SHP77 treated with DMSO at 0.1 percent for 48 hours (cell line): ENCODE measurements at regions not wholly inside any gene's neighbourhood (a gene's known extent, or its start where the extent isn't known, plus 50 kb on each side); places are given as distances from the start of the nearest gene placed in this dataset.
"Not testable (repeated sequence)": the region's sequence is repeated elsewhere in the genome, so short reads cannot be mapped to it uniquely, and the experiment has no call there.

ENCODE experiments used
- DNase-seq: peaks from one replicate; lab custom pipeline; 2025; lab: John Stamatoyannopoulos, UW

DNA sequence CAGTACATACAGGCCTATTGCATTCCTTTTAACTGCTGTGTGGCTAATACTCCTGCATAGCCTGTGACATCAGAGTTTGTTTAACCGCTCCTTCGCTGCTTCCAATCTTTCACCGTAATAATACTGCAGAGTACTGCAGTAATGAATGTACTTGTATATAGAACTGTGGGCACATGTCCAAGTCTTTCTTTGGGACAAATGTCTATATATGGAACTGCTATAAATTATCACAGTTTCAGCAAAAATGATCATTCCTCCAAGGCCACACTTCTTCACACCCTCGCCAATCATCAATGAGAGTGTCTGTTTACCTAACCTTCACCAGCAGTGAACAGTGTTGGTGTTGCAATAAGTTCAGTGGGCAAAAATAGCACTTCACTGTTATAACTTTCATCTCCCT, 230.4 kb downstream of the SP3 start:
- DNase-seq, result no peak

DNA sequence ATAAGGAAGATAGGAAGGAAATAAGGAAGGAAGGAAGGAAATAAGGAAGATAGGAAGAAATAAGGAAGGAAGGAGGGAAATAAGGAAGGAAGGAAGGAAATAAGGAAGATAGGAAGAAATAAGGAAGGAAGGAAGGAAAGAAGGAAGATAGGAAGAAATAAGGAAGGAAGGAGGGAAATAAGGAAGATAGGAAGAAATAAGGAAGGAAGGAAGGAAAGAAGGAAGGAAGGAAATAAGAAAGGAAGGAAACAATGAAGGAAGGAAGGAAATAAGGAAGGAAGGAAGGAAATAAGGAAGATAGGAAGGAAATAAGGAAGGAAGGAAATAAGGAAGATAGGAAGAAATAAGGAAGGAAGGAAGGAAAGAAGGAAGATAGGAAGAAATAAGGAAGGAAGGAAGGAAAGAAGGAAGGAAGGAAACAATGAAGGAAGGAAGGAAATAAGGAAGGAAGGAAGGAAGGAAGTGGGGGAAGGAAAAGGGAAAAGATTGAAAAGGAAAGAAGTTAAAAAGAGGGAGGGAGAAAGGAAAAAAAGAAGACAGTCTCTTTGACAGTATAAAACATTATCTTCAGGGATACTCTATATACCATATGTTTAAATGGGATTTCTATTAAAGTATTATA, 227.1 kb downstream of the SP3 start:
- not testable (repeated sequence) for DNase-seq

DNA sequence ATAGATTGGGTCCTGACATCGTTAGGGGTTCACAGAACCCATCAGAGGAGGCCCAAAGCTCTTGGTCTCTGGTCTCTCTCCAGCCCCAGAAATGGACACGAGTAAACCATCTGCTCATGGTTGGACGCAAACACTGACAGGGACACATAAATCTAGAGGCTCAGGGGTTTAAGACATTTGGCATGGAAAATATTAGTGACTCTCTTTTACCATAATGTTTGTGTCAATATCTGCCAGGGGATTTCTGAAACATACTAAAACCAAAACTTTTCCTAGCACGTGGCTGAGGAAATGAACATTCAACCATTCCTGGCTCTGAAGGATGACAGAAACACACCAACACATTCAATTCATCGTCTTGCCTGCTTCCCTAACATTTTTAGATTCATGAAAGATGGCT, 226.2 kb downstream of the SP3 start:
- DNase-seq, result no peak

DNA sequence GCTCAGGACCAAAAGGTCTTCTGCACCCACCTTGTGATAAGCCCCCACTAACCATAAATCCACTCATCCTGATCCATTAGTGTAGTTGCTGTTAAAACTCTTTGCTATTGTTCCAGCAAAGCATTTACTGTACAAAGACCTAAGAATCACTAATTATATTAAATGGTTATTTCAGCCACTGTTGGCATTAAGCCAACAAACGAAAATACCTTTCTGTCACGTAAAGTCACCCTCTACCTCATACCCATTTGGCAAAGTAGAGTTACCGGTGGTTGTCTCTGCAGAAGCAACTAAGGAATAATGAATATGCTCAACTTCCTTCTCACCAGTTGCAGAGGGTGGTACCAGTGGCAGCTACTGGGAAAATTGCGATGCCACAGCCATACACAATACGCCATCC, 224.5 kb downstream of the SP3 start:
- no peak for DNase-seq

DNA sequence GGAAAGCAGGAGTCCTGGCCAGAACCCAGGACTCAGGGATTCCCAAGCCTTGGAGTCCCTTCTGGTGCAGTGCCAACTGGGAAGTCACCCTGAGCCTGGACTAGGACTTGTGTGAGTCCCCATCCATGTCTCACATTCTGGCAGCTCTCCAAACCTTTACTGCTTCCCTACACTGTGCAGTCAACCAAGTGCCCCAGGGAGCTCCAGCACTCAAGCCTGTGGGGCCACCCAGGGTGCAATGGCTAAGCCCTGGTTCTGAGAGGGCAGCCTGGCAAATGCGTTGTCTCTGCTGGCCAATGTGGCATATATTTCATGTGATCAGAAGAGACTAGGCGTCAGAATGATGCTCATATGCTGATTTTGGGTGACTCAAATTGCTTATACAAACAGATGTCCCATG, 223.4 kb downstream of the SP3 start:
- peak; percentile 5 for DNase-seq

DNA sequence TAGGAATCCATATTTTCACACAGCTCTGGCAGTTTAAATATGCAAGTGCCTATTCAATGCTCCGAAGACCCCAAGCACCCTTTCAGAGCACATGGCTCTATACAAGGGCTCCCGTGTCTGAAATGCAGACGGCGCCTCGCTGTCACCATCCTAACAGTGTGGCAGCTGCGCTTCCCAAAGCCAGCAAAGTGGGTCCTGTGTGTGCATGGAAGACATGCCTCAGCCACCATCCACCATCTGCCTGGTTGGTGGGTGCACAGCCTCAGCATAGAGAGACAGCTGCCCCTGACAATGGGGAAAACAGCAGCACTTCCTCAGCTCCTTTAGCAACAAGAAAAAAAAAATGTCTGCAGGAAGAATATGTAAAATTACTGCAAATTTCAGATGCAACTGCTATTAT, 218.1 kb downstream of the SP3 start:
- DNase-seq, result peak; percentile 12

DNA sequence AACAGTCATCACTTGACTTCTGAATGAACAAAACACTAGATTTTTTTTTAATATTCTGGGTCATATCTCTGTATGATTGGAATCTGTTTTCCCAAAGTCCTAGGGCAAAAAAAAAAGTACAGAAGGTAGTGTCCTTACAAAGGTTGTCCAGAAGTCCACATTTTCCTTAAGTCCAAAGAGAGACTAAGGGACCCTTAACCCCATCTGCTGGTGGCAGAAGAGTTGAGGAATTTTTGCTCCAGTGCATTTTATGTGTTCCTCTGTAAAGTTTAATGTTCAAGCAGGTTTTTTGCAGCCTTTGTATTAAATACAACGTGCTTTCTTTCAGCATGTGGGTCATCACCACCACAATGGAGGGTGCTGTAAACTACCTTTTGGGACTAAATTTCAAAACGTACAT, 215.9 kb downstream of the SP3 start:
- DNase-seq, result no peak

DNA sequence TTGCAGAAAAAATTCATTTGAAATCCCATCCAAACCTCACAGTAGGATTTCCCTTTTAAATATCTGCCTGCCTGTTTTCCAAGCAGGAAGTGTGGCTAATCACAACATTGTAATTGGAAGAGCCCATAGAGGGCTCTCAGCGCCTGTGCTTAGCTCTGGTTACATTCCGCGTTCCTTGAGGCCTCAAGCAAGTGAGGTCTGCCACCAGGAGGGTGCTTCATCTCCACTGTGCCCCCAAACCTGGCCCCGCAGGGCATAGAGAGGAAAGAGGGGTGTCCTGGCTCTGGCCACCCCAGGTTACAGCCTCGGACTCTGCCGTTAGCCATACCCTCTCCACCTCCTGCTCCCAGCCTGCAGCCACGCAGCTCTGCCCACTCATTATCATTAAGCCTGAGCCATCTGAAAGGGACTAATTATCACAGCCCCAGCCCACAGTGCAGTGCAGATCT, 214.8 kb downstream of the SP3 start:
- DNase-seq, result no peak

DNA sequence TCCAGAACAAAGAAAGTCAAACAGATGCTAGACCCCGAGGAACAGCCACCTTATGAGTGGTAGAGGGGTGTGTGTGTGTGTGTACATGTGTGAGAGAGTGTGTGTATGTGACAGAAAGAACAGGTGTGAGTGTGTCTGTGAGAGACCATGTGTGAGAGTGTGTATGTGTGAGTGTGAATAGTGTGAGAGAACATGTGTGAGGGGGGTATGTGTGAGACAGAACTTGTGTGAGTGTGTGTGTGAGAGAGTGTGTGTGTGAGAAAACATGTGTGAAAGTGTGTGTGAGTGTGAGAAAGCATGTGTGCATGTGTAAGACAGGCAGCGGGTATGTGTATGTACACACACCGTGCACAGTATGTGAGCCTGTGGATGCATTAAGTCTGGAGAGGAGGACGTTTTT, 214.3 kb downstream of the SP3 start:
- no peak for DNase-seq

DNA sequence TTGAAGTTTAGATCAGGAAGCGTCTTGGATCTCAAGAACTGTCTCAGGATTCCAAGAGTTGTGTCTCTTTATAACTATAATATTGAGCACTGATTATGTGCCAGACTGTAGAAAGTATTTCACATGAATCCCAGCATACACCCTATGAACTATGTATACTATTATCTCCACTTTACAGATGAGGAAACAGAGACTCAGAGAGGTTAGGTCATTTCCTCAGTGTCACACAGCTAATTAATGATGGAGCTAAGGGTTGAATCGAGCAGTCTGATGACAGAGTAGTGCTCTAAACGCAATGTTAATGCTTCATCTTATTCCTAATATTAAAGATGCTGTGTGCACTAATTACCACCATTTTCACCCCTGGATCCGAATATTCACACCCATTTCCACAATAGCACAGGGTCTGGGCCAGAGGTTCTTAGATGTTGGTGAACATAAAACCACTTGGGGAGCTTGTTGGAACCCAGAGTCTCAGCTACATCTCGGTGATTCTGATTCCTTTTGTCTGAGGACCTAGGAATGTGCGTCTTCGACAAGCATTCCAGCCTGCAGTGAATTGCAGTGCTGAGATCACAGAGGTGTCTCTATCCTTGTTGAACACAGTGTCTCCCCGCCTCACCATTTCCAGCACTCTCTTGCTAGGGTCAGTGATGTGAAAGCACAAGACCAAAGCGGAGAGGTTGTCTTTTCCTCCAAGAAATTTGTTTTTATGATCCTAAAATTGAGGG, 213.8 kb downstream of the SP3 start:
- DNase-seq, result no peak

DNA sequence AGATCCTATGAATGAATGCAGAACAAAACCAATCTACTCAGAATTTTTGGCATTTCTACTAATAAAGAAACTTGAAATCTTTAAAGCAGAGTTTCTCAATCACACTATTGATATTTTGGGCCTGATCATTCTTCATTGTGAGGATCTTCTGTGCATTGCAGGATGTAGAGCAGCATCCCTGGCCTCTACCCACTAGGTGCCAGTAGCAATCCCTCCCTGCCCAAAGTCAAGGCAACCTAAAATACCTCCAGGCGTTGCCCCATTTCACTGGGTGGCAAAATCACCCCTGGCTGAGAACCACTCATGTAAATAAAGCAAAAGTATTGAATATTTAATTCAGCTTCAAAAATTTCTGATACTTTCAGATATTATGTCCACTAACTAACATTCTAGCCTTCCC, 213.0 kb downstream of the SP3 start:
- DNase-seq, result no peak

DNA sequence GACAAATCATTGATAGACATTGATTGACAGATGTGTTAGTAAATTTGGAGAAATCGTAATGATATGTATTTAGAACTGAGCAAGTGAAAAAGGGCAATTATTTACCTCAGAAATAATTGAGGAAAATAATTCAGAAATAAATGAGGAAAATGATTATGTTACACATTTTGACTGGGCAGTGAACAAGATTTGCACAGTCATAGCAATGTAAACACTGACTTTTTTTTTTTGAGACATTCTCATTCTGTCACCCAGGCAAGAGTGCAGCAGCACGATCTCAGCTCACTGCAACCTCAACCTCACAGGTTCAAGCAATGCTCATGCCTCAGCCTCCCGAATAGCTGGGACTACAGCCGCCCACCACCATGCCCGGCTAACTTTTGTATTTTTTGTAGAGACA, 211.7 kb downstream of the SP3 start:
- no peak for DNase-seq

DNA sequence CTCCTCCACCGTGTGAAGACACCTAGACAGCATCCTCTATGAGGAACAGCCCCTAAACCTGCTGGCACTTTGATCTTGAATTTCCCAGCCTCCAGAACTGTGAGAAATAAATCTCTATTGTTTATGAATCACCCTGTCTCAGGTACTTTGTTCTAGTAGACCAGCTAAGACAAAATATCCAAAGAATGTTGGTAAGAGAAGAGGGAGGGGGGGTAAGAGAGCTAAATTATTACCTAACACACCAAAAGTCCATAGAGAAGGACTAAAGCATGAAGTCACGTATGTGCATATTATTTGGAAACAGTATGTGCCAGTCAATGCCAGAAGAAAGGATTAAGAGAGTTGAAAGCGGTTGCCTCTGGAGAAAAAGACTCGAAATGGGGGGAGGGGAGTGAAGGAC, 211.0 kb downstream of the SP3 start:
- DNase-seq, result no peak

DNA sequence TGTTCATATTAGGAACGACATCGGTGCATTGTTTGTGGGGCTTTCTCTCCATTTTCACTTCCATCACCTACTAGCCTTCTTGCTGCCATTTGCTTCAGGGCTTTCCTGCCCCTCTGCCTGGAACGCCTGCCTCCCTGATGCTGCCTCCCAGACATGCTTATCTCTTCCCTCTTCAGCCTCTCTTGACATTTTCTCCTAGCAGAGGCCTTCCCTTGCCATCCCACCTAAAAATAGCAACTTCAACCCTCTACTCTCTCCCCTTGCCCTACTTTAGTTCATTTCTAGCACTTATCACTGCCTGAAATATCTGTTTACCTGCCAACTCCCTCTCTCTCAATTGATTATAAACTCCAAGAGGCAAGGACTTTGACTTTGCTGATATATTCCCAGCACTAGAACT, 210.3 kb downstream of the SP3 start:
- no peak for DNase-seq

DNA sequence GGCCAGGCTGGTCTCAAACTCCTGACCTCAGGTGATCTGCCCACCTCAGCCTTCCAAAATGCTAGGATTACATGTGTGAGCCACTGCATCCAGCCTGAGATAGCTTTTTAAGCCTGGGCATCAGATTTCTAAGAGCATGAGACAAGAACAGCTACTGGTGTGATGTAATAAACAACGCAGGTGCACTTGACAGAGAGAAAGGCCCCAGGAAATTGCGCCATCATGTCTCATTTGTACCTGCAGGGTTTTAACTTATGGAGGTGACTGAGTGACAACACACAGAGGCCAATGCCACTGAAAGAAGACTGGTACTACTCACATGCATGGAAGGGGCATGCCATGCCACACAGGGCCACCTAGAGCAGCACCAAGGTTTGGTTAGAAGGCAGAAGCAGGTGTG, 209.4 kb downstream of the SP3 start:
- DNase-seq, result no peak

DNA sequence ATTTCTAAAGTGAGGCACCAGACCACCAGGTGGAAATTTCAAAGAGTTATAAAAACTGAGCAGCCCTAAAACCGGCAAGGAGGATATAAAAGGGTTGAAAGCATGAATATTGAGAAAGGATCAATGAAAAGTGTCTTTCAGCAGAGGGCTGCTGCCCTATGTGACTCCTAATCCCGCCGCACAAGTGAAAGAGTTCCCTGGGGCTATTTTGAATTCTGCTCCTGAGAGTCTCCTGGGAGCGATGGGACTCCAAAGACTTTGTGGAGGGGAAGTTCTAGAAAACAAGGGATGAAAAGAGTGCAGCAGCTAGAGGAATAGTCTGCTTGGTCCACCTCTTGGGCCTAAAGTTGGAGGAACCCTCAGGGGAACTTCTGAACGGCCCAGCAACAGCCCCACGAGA, 205.2 kb downstream of the SP3 start:
- DNase-seq, result no peak

DNA sequence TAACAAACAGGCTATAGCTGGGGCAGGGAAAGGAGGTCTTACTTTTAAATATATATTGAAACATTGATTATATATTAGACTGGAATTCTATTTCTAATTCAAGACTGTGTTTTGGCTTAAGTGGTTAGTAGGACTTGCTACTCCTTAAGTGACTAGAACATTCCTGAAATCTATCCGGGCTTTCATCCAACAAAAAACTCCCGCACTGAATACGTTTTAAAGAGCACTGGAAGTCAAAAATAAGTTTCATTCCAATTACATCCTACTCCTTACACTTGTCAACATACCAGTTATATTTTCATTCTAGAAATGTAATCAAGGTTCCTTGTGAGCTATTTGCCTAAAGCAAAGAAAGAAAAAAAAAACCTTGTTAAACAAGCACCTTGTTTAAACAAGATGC, 204.6 kb downstream of the SP3 start:
- DNase-seq, result no peak

DNA sequence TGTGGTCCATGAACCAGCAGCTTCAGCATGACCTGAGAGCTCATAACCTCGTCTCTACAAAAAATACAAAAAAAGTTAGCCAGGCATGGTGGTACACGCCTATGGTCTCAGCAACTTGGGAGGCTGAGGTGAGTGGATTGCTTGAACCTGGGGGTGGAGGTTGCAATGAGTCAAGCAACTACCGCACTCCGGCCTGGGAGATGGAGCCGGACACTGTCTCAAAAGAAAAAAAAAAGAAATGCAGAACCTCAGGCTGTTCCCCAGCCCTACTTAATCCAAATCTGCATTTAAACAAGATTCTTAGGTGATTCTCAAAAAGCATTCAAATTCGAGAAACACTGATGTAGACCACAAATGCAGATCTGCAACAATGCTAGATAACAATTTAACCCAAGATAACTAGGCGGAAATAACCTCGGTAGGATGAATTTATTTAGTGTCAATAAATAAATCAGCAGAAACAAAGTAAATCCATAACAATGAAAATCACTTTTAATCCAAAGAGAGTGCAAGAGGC, 203.5 kb downstream of the SP3 start:
- DNase-seq, result no peak

DNA sequence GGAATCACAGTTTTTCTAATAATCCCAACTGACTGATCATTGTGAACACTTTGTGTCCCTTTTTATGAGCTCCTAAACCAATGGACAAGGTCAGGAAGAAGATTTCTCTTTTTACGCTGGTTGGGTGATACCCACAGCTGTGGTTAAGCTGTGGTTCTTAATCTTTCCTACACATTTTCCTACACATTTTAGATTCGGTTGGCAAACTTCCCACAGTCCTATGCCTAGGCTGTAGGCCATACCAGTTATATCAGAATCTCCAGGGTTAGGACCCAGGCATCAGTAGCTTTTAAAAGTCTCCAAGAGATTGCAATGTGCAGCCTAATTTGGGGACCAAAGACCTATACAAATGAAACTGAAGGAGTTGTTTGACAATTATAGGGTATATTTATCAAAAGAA, 203.0 kb downstream of the SP3 start:
- no peak for DNase-seq

DNA sequence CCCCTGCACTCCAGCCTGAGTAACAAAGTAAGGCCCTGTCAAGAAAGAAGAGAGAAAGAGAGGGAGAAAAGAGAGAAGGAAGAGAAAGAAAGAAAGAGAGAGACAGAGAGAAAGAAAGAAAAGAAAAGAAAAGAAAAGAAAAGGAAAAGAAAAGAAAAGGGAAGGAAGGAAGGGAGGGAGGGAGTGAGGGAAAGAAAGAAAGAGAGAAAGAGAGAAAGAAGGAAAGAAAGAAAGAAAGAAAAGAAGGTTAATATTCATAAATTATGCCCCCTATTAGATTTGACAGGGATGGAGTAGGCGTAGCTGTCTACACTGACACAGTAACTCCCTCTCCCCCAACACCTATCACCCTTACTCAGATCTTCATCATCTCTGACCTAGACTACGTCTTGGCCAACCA, 202.3 kb downstream of the SP3 start:
- no peak for DNase-seq

DNA sequence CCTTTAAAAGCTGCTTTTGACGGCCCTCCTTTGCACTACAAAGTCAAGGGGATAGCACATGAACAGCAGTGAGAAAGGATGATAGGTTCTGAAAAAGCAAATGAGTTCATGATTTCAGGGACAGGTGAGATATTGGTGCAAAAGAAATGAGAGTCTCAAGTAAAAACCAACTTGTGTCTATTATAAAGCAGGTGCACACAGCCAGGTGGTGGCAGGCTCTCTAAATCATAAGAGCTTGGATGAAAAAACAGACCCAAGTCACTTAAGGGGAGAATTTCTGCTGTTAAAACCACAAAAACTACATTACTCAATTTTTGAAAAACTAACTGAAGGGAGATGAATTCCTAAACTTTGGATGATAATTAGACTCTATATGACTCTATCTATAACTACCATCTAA, 201.5 kb downstream of the SP3 start:
- no peak for DNase-seq

DNA sequence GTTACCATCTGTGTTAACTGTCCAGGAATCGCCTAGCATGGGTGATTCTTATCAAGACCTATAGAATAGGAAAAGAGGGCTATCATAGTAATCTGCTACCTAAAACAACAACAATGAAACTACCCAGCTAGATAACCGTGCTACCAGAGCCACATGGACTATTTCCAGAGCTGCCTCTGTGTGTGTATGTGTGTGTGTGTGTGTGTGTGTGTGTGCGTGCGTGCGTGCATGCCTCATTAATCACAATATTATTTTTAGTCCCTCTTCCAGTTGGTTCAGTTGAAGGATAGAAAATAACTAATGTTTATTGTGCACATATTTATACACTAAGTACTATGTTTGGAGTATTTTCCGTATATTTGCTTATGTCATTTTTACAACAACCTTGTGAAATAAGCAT, 201.1 kb downstream of the SP3 start:
- DNase-seq, result no peak

DNA sequence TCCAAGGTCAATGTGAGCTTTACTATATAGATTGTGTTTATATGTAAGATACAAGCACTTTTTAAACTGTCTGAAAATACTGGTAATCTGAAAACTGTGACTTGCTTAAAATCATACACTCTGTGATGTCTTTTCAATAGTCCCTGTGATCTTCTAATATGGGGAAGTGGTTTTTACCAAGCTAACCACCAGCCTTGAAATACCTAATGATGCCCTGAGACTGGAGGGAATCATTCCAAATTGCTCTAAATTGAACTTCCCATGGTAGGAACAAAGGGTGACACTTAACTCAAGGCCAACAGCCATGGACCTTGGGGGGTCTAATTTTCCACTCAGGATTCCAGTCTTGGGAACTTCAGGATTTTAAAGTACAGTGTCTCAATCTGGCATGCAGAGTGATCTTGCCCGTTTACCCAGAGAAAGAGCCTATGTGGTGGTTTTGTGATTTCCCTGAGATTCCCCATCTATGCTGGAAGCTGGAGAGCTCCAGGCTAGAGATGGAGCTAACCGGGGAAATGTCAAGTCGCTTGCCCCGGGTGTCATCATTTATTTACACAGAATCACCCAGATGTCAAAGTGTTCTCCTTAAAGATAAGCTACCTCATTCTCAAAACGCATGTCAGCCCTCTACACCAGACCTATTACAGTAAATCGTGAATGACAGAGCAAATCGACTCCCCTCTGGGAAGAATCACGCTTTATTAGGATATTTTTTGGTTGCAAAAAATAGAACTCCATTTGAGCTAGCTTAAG, 198.5 kb downstream of the SP3 start:
- DNase-seq, result no peak
